B cell (primary cell): ENCODE measurements at regions not wholly inside any gene's neighbourhood (a gene's known extent, or its start where the extent isn't known, plus 50 kb on each side); places are given as distances from the start of the nearest gene placed in this dataset.

ENCODE experiments used
- ATAC-seq: fragments of 200-7000 bp; cut with Tn5 transposase; one replicate; pipeline ENCODE4 v1.10.0; 2021; ENCODE audit warnings: low read depth, mild to moderate bottlenecking, moderate number of reproducible peaks, moderate library complexity
- CTCF ChIA-PET: fragments of 350-600 bp; sonication (Branson Sonifier 250); formaldehyde crosslinking; loops from one replicate; lab custom pipeline; 2021; ENCODE audit warnings: antibody characterized with exemption, inconsistent platforms; lab: Charles Lee
- POLR2A ChIA-PET: fragments of 350-600 bp; sonication (Branson Sonifier 250); formaldehyde crosslinking; loops from one replicate; lab custom pipeline; 2021; ENCODE audit warnings: antibody characterized with exemption; lab: Charles Lee
- DNase-seq: peaks from one replicate; pipeline ENCODE4 v3.0.0; 2013
- H2AFZ ChIP-seq: 2 replicates; pipeline ENCODE4 v1.6.1; 2012; ENCODE audit warnings: mild to moderate bottlenecking, low read depth, low read length; ENCODE audit not compliant: insufficient read depth, poor library complexity, severe bottlenecking
- H3K27ac ChIP-seq, 2 donors: 1 replicate in 1 of 2; 2 replicates in 1 of 2; pipeline ENCODE4 v1.5.1; 2012 to 2013; ENCODE audit warnings: low read length in 2 of 2, mild to moderate bottlenecking in 2 of 2, moderate library complexity in 1 of 2
- H3K27me3 ChIP-seq, 4 experiments: fragments of 200-600 bp in 1 of 4; sonication (generic) in 1 of 4; replicated peaks in 1 of 4; 1 replicate in 2 of 4; 2 replicates in 2 of 4; pipeline versions ENCODE4 v1.6.1 to v1.7.0; 2013 to 2016; ENCODE audit warnings: low read length in 3 of 4, mild to moderate bottlenecking in 2 of 4, mixed read lengths in 1 of 4, moderate library complexity in 1 of 4; ENCODE audit not compliant: insufficient read depth in 4 of 4, control insufficient read depth in 3 of 4; ENCODE audit errors: control extremely low read depth in 1 of 4
- H3K36me3 ChIP-seq, 2 experiments: replicated peaks in 1 of 2; 1 replicate in 1 of 2; 2 replicates in 1 of 2; pipeline versions ENCODE4 v1.6.1 to v1.7.1; 2013; ENCODE audit warnings: low read length in 1 of 2; ENCODE audit not compliant: insufficient read depth in 2 of 2, control insufficient read depth in 1 of 2; ENCODE audit errors: control extremely low read depth in 1 of 2, extremely low read depth in 1 of 2
- H3K4me1 ChIP-seq, 2 donors: fragments of 200-600 bp in 1 of 2; sonication (generic) in 1 of 2; 1 replicate in 1 of 2; 2 replicates in 1 of 2; pipeline versions ENCODE4 v1.5.1 to v1.6.1; 2013 to 2017; ENCODE audit warnings: low read length in 2 of 2; ENCODE audit not compliant: control insufficient read depth in 2 of 2, insufficient read depth in 2 of 2
- H3K4me2 ChIP-seq: replicated peaks from 2 replicates; pipeline ENCODE3; 2012; ENCODE audit warnings: mild to moderate bottlenecking, low read depth, low read length; ENCODE audit not compliant: poor library complexity, severe bottlenecking
- H3K4me3 ChIP-seq, 5 experiments: fragments of 200-600 bp in 1 of 5; sonication (generic) in 1 of 5; 1 replicate in 3 of 5; 2 replicates in 2 of 5; pipeline versions ENCODE4 v1.5.1 to v1.7.0; 2011 to 2016; ENCODE audit warnings: low read length in 4 of 5, mild to moderate bottlenecking in 4 of 5, low read depth in 2 of 5, control low read depth in 1 of 5, moderate library complexity in 1 of 5; ENCODE audit not compliant: insufficient read depth in 1 of 5; ENCODE audit errors: control extremely low read depth in 1 of 5, extremely low read depth in 1 of 5
- H3K79me2 ChIP-seq: fragments of 200-600 bp; sonication (generic); one replicate; pipeline ENCODE4 v1.6.0; 2016; ENCODE audit warnings: low read length; ENCODE audit not compliant: control insufficient read depth, insufficient read depth
- H3K9ac ChIP-seq: fragments of 200-600 bp; sonication (generic); 2 replicates; pipeline ENCODE4 v1.6.1; 2017; ENCODE audit warnings: mild to moderate bottlenecking, low read length, moderate library complexity
- H3K9me3 ChIP-seq, 3 donors: one replicate each; pipeline versions ENCODE4 v1.6.1 to v1.7.1; 2013; ENCODE audit warnings: low read length in 2 of 3; ENCODE audit not compliant: control insufficient read depth in 2 of 3, insufficient read depth in 1 of 3; ENCODE audit errors: control extremely low read depth in 1 of 3
- H4K20me1 ChIP-seq: 2 replicates; pipeline ENCODE4 v1.6.0; 2012; ENCODE audit warnings: mild to moderate bottlenecking, low read length; ENCODE audit not compliant: insufficient read depth, control insufficient read depth, poor library complexity, severe bottlenecking
- H3K27ac Mint-ChIP-seq: one replicate; pipeline ENCODE4 v1.8.0; 2021; ENCODE audit warnings: mixed read lengths
- H3K27me3 Mint-ChIP-seq: one replicate; pipeline ENCODE4 v1.8.0; 2021; ENCODE audit warnings: mixed read lengths
- H3K4me1 Mint-ChIP-seq: one replicate; pipeline ENCODE4 v1.8.0; 2021; ENCODE audit warnings: mixed read lengths
- H3K4me3 Mint-ChIP-seq: one replicate; pipeline ENCODE4 v1.8.0; 2021; ENCODE audit warnings: mixed read lengths
- H3K9me3 Mint-ChIP-seq: one replicate; pipeline ENCODE4 v1.8.0; 2022; ENCODE audit warnings: mixed read lengths; ENCODE audit not compliant: insufficient read depth
- CTCF ChIP-seq: fragments of 200-600 bp; IDR thresholded peaks from one replicate; pipeline ENCODE4 v1.8.0; 2022; ENCODE audit warnings: antibody characterized with exemption, mild to moderate bottlenecking
- EZH2 ChIP-seq: IDR thresholded peaks from 2 replicates; pipeline ENCODE4 v1.6.1; 2012; ENCODE audit warnings: borderline replicate concordance, low read depth, mild to moderate bottlenecking, moderate library complexity, low read length; ENCODE audit not compliant: insufficient read depth, poor library complexity, severe bottlenecking
- WGBS: methylation state at CpG from one replicate; pipeline ENCODE4 v1.1.5; 2013; ENCODE audit warnings: missing lambda C conversion rate; ENCODE audit not compliant: insufficient coverage; 5-methylcytosine and 5-hydroxymethylcytosine counted together
- intact Hi-C: fragments of 100-400 bp; cut with micrococcal nuclease; formaldehyde crosslinking; loops from one replicate; pipeline ENCODE4 v1.10.0; 2022

- DNase-seq (no peak), ATAC-seq (no peak)
- Histone ChIP-seq H3K4me2 (no peak overlapping the region), H3K9me3 (peaks cover 0 to 2% (median 2%) of the 10 kb centered on the region in 3 donors), H3K4me3 (no peak overlapping the region), H2AFZ (no peak overlapping the region), H3K4me1 (no peaks in the 10 kb centered on the region), H3K9ac (no peak overlapping the region), H3K27ac (no peak overlapping the region), H3K27me3 (no peaks in the 10 kb centered on the region), H3K36me3 (no peaks in the 10 kb centered on the region), H4K20me1 (no peaks in the 10 kb centered on the region), H3K79me2 (no peaks in the 10 kb centered on the region)
- no peak for TF ChIP-seq EZH2
- TF ChIP-seq CTCF: no peak
- ChIA-PET POLR2A (no interaction called here), CTCF (interaction anchor here (0.5 kb wide), 1 partner anchor 675 kb away, joined by 3 read pairs; no protein-coding TSS in a partner anchor)
- Mint-ChIP-seq H3K4me3 (no peak overlapping the region), H3K4me1 (no peaks in the 10 kb centered on the region), H3K9me3 (no peaks in the 10 kb centered on the region), H3K27me3 (no peaks in the 10 kb centered on the region), H3K27ac (no peak overlapping the region)
- WGBS: no CpG with 5 or more reads among the region's 3 CpGs
- intact Hi-C loops: no loop called here
These were observed 121.3 kb upstream of the CDH8 start for GRCh38 chr16:62157544-62157943.

- H3K27me3 Mint-ChIP-seq: no peaks in the 10 kb centered on the region
- Histone ChIP-seq H3K27ac (no peak overlapping the region), H2AFZ (no peak overlapping the region), H3K9me3 (peaks cover 0 to 2% (median 2%) of the 10 kb centered on the region in 3 donors), H3K79me2 (no peaks in the 10 kb centered on the region), H3K4me3 (no peak overlapping the region), H3K27me3 (no peaks in the 10 kb centered on the region), H3K36me3 (no peaks in the 10 kb centered on the region), H3K9ac (no peak overlapping the region), H3K4me1 (no peaks in the 10 kb centered on the region), H3K4me2 (no peak overlapping the region), H4K20me1 (no peaks in the 10 kb centered on the region)
- intact Hi-C loops: no loop called here
- H3K9me3 Mint-ChIP-seq: no peaks in the 10 kb centered on the region
- no peak overlapping the region for H3K27ac Mint-ChIP-seq
- 86% methylated on average over 1 of the region's 2 CpGs for WGBS
- no peak overlapping the region for H3K4me3 Mint-ChIP-seq
- no peak for ATAC-seq
- POLR2A ChIA-PET: no interaction called here
- no peaks in the 10 kb centered on the region for H3K4me1 Mint-ChIP-seq
- TF ChIP-seq EZH2 (no peak), CTCF (no peak)
- no peak for DNase-seq
- CTCF ChIA-PET: no interaction called here
These were observed 120.7 kb upstream of the CDH8 start for GRCh38 chr16:62156971-62157370.
